ENCODE measurements at regions not wholly inside any gene's neighbourhood (a gene's known extent, or its start where the extent isn't known, plus 50 kb on each side); places are given as distances from the start of the nearest gene placed in this dataset.

- no peaks in the 10 kb centered on the region for H3K36me3 ChIP-seq
- DNase-seq (ENCODE audit: low spot score) (no peak), ATAC-seq (ENCODE audit: insufficient number of reproducible peaks, low FRiP score, low read depth) (no peak)
- no peaks in the 10 kb centered on the region for H3K4me1 ChIP-seq (ENCODE audit: control insufficient read depth in 1 of 2, low read depth in 2 of 2)
- H3K4me3 ChIP-seq = no peak overlapping the region
- no peak for TF ChIP-seq CTCF (IDR thresholded peaks at IDR 0.05)
- H3K27me3 ChIP-seq (replicated peaks; ENCODE audit: insufficient read depth) = no peaks in the 10 kb centered on the region
- no peaks in the 10 kb centered on the region for H3K9me3 ChIP-seq
- H3K27ac ChIP-seq = no peak overlapping the region
These were observed 2806.7 kb downstream of the PCDH9 start for GRCh38 chr13:64423467-64423866.

GRCh38 chr13:64420181-64420580 lies 2810.0 kb downstream of the PCDH9 start:
- H3K27me3 ChIP-seq (replicated peaks; ENCODE audit: insufficient read depth) = no peaks in the 10 kb centered on the region
- no peak overlapping the region for H3K27ac ChIP-seq
- no peaks in the 10 kb centered on the region for H3K4me1 ChIP-seq (ENCODE audit: control insufficient read depth in 1 of 2, low read depth in 2 of 2)
- DNase-seq (ENCODE audit: low spot score) = no peak
- H3K36me3 ChIP-seq = no peaks in the 10 kb centered on the region
- H3K4me3 ChIP-seq = no peak overlapping the region
- no peak for ATAC-seq (ENCODE audit: insufficient number of reproducible peaks, low FRiP score, low read depth)
- TF ChIP-seq CTCF (IDR thresholded peaks at IDR 0.05) = no peak
- H3K9me3 ChIP-seq = no peaks in the 10 kb centered on the region

GRCh38 chr13:64417581-64417980 lies 2812.6 kb downstream of the PCDH9 start:
- H3K9me3 ChIP-seq = no peaks in the 10 kb centered on the region

GRCh38 chr13:64414381-64414780 lies 2815.8 kb downstream of the PCDH9 start:
- no peaks in the 10 kb centered on the region for H3K36me3 ChIP-seq

More at GRCh38 chr13:64417581-64417980, 2812.6 kb downstream of the PCDH9 start:
- ATAC-seq (ENCODE audit: insufficient number of reproducible peaks, low FRiP score, low read depth) (no peak), DNase-seq (ENCODE audit: low spot score) (no peak)
- H3K4me3 ChIP-seq = no peak overlapping the region
- H3K27ac ChIP-seq = no peak overlapping the region
- H3K27me3 ChIP-seq (replicated peaks; ENCODE audit: insufficient read depth) = no peaks in the 10 kb centered on the region
- TF ChIP-seq CTCF (IDR thresholded peaks at IDR 0.05) = no peak
- H3K4me1 ChIP-seq (ENCODE audit: control insufficient read depth in 1 of 2, low read depth in 2 of 2) = no peaks in the 10 kb centered on the region
- no peaks in the 10 kb centered on the region for H3K36me3 ChIP-seq

GRCh38 chr13:64413529-64413928 lies 2816.6 kb downstream of the PCDH9 start:
- no peak for DNase-seq (ENCODE audit: low spot score)
- TF ChIP-seq CTCF (IDR thresholded peaks at IDR 0.05) = no peak
- no peak for ATAC-seq (ENCODE audit: insufficient number of reproducible peaks, low FRiP score, low read depth)
- Histone ChIP-seq H3K27ac (no peak overlapping the region), H3K9me3 (no peaks in the 10 kb centered on the region), H3K27me3 (replicated peaks; ENCODE audit: insufficient read depth) (no peaks in the 10 kb centered on the region), H3K36me3 (no peaks in the 10 kb centered on the region), H3K4me1 (ENCODE audit: control insufficient read depth in 1 of 2, low read depth in 2 of 2) (no peaks in the 10 kb centered on the region), H3K4me3 (no peak overlapping the region)

More at GRCh38 chr13:64414381-64414780, 2815.8 kb downstream of the PCDH9 start:
- no peak overlapping the region for H3K4me3 ChIP-seq
- no peak overlapping the region for H3K27ac ChIP-seq
- ATAC-seq (ENCODE audit: insufficient number of reproducible peaks, low FRiP score, low read depth) (no peak), DNase-seq (ENCODE audit: low spot score) (no peak)
- no peaks in the 10 kb centered on the region for H3K27me3 ChIP-seq (replicated peaks; ENCODE audit: insufficient read depth)
- H3K9me3 ChIP-seq = no peaks in the 10 kb centered on the region
- no peak for TF ChIP-seq CTCF (IDR thresholded peaks at IDR 0.05)
- H3K4me1 ChIP-seq (ENCODE audit: control insufficient read depth in 1 of 2, low read depth in 2 of 2) = no peaks in the 10 kb centered on the region
